OCI-LY7 (cell line): ENCODE measurements at regions not wholly inside any gene's neighbourhood (a gene's known extent, or its start where the extent isn't known, plus 50 kb on each side); places are given as distances from the start of the nearest gene placed in this dataset.

ENCODE experiments used
- EZH2phosphoT487 ChIP-seq: fragments of 200-600 bp; sonication (generic); IDR thresholded peaks from 2 replicates; pipeline ENCODE4 v1.6.1; 2018; ENCODE audit warnings: low read depth, borderline replicate concordance, mild to moderate bottlenecking, mixed run types, antibody characterized with exemption, low read length, moderate library complexity, mixed read lengths
- TF ChIP-seq, protein P1 (sequence below): fragments of 200-600 bp; sonication (generic); conservative IDR thresholded peaks from 2 replicates; pipeline ENCODE4 v1.5.1; 2014; ENCODE audit warnings: mild to moderate bottlenecking, antibody characterized with exemption, low read length, moderate library complexity, mixed read lengths

DNA sequence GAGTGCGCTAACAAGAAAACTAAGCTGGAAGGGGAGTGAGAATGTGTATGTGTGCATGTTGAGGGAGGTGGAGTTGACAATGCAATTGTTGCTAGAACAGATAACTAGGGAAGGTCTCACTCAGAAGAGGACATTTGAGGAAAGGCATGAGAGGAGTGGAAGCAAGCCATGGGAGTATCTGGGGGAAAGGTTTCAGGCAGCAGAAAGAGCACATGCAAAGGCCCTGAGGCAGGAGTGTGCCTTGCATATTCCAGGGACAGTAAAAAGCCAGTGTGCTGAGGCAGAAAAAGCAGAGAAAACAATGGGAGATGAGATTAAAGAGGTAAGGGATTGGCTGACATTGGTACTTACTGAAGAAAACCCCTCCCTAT is 149.6 kb upstream of the ADO start:
- TF ChIP-seq, protein P1, sequence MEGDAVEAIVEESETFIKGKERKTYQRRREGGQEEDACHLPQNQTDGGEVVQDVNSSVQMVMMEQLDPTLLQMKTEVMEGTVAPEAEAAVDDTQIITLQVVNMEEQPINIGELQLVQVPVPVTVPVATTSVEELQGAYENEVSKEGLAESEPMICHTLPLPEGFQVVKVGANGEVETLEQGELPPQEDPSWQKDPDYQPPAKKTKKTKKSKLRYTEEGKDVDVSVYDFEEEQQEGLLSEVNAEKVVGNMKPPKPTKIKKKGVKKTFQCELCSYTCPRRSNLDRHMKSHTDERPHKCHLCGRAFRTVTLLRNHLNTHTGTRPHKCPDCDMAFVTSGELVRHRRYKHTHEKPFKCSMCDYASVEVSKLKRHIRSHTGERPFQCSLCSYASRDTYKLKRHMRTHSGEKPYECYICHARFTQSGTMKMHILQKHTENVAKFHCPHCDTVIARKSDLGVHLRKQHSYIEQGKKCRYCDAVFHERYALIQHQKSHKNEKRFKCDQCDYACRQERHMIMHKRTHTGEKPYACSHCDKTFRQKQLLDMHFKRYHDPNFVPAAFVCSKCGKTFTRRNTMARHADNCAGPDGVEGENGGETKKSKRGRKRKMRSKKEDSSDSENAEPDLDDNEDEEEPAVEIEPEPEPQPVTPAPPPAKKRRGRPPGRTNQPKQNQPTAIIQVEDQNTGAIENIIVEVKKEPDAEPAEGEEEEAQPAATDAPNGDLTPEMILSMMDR = no peak
- no peak for TF ChIP-seq EZH2phosphoT487
